GM12878 (cell line): ENCODE measurements at regions not wholly inside any gene's neighbourhood (a gene's known extent, or its start where the extent isn't known, plus 50 kb on each side); places are given as distances from the start of the nearest gene placed in this dataset.

Experiments used
- CTCF ChIP-seq, 3 experiments: IDR thresholded peaks in 2 of 3; conservative IDR thresholded peaks in 1 of 3; 2 replicates each; pipeline ENCODE4 v1.5.1; 2011; ENCODE audit warnings: low read depth in 3 of 3, low read length in 3 of 3, mild to moderate bottlenecking in 3 of 3, control low read depth in 2 of 3, moderate library complexity in 2 of 3, inconsistent platforms in 1 of 3, mixed read lengths in 1 of 3; ENCODE audit not compliant: control insufficient read depth in 2 of 3, insufficient read depth in 1 of 3; ENCODE audit errors: extremely low read depth in 1 of 3
- ETV6 ChIP-seq, 2 experiments: fragments of 450-650 bp in 1 of 2; IDR thresholded peaks in 1 of 2; conservative IDR thresholded peaks in 1 of 2; 2 replicates each; pipeline ENCODE4 v1.6.1; 2014; ENCODE audit warnings: antibody characterized with exemption in 1 of 2, borderline replicate concordance in 1 of 2, low read depth in 1 of 2, mild to moderate bottlenecking in 1 of 2, moderate library complexity in 1 of 2
- FOXK2 ChIP-seq: fragments of 450-650 bp; IDR thresholded peaks from 2 replicates; pipeline ENCODE4 v1.6.1; 2017; ENCODE audit warnings: mild to moderate bottlenecking, moderate library complexity
- MAX ChIP-seq: IDR thresholded peaks from 2 replicates; pipeline ENCODE4 v1.6.1; 2012; ENCODE audit warnings: low read depth, low read length, improper control_type of control experiment
- PML ChIP-seq: IDR thresholded peaks from 2 replicates; pipeline ENCODE4 v1.6.1; 2012; ENCODE audit warnings: low read length, inconsistent platforms
- RFX5 ChIP-seq: IDR thresholded peaks from 2 replicates; pipeline ENCODE4 v1.6.1; 2011; ENCODE audit warnings: low read depth, low read length, improper control_type of control experiment
- SIN3A ChIP-seq: IDR thresholded peaks from 2 replicates; pipeline ENCODE4 v1.6.1; 2012; ENCODE audit warnings: low read depth, low read length, improper control_type of control experiment
- USF2 ChIP-seq: IDR thresholded peaks from 2 replicates; pipeline ENCODE4 v1.6.1; 2011; ENCODE audit warnings: low read depth, low read length, improper control_type of control experiment, borderline replicate concordance
- YY1 ChIP-seq: IDR thresholded peaks from 2 replicates; pipeline ENCODE4 v1.6.1; 2011; ENCODE audit warnings: low read depth, mild to moderate bottlenecking, low read length
- ZNF687 ChIP-seq: fragments of 450-650 bp; IDR thresholded peaks from 2 replicates; pipeline ENCODE4 v1.6.1; 2017; ENCODE audit warnings: mild to moderate bottlenecking, moderate library complexity

- no peak for TF ChIP-seq ETV6 (conservative IDR thresholded peaks at IDR 0.05 in 1 of 2, IDR thresholded peaks at IDR 0.05 in 1 of 2; ENCODE audit: borderline replicate concordance in 1 of 2, low read depth in 1 of 2)
- no peak for TF ChIP-seq MAX
- 0 out of 6 replicates have a peak, but pooled peaks of 1 of the 3 experiments have one; percentile 13 for TF ChIP-seq CTCF (IDR thresholded peaks at IDR 0.05 in 2 of 3, conservative IDR thresholded peaks at IDR 0.05 in 1 of 3; ENCODE audit: control insufficient read depth in 2 of 3, extremely low read depth in 1 of 3, insufficient read depth in 1 of 3, low read depth in 3 of 3, low read length in 3 of 3)
- TF ChIP-seq RFX5, result no peak
- no peak for TF ChIP-seq YY1
- no peak for TF ChIP-seq USF2
- TF ChIP-seq SIN3A, result no peak
- no peak for TF ChIP-seq FOXK2
- no peak for TF ChIP-seq ZNF687
- no peak for TF ChIP-seq PML
Measured at GRCh38 chr11:41660585-41660984, 201.1 kb upstream of the LRRC4C start.
